ENCODE measurements at regions not wholly inside any gene's neighbourhood (a gene's known extent, or its start where the extent isn't known, plus 50 kb on each side); places are given as distances from the start of the nearest gene placed in this dataset.

- H3K4me3 ChIP-seq (replicated peaks in 1 of 3), result no peak overlapping the region
- 91 to 94% methylated on average over 1 of the region's 1 CpG for WGBS, 2 donors
- no peaks in the 10 kb centered on the region for H3K9me3 ChIP-seq
- intact Hi-C loops (cut with DNase I), result no loop called here
- no peaks in the 10 kb centered on the region for H3K36me3 ChIP-seq
- no peak overlapping the region for H3K27ac ChIP-seq
- H3K4me1 ChIP-seq, result no peaks in the 10 kb centered on the region
- TF ChIP-seq POLR2A (IDR thresholded peaks at IDR 0.05), result no peak
- no peak for TF ChIP-seq CTCF (IDR thresholded peaks at IDR 0.05)
- DNase-seq, result no peak
- no peaks in the 10 kb centered on the region for H3K27me3 ChIP-seq
These were observed 427.2 kb downstream of the PLCL1 start for GRCh38 chr2:198231562-198231961.

- intact Hi-C loops (cut with DNase I), result no loop called here
- H3K9me3 ChIP-seq, result no peaks in the 10 kb centered on the region
These were observed 416.6 kb downstream of the PLCL1 start for GRCh38 chr2:198220763-198221610.

GRCh38 chr2:198219292-198219691 lies 414.9 kb downstream of the PLCL1 start:
- TF ChIP-seq POLR2A (IDR thresholded peaks at IDR 0.05) (no peak), CTCF (IDR thresholded peaks at IDR 0.05) (no peak)
- Histone ChIP-seq H3K4me1 (no peaks in the 10 kb centered on the region), H3K36me3 (no peaks in the 10 kb centered on the region), H3K4me3 (replicated peaks in 1 of 3) (no peak overlapping the region), H3K27ac (no peak overlapping the region), H3K27me3 (no peaks in the 10 kb centered on the region), H3K9me3 (no peaks in the 10 kb centered on the region)
- DNase-seq, result no peak
- 68 to 78% methylated on average over 2 of the region's 2 CpGs for WGBS, 2 donors
- intact Hi-C loops (cut with DNase I), result no loop called here

More at GRCh38 chr2:198220763-198221610, 416.6 kb downstream of the PLCL1 start:
- no peaks in the 10 kb centered on the region for H3K36me3 ChIP-seq
- TF ChIP-seq POLR2A (IDR thresholded peaks at IDR 0.05) (no peak), CTCF (IDR thresholded peaks at IDR 0.05) (no peak)
- no peak overlapping the region for H3K4me3 ChIP-seq (replicated peaks in 1 of 3)
- H3K27ac ChIP-seq, result no peak overlapping the region
- no peak for DNase-seq
- 84 to 94% methylated on average over 4 of the region's 4 CpGs for WGBS, 2 donors
- no peaks in the 10 kb centered on the region for H3K4me1 ChIP-seq
- H3K27me3 ChIP-seq, result no peaks in the 10 kb centered on the region

GRCh38 chr2:198214114-198214596 lies 409.8 kb downstream of the PLCL1 start:
- no peak for TF ChIP-seq CTCF (IDR thresholded peaks at IDR 0.05)
- TF ChIP-seq POLR2A (IDR thresholded peaks at IDR 0.05), result no peak
- DNase-seq, result no peak
- H3K9me3 ChIP-seq, result no peaks in the 10 kb centered on the region
- intact Hi-C loops (cut with DNase I), result no loop called here
- H3K36me3 ChIP-seq, result no peaks in the 10 kb centered on the region
- no peak overlapping the region for H3K27ac ChIP-seq
- WGBS, 2 donors, result 90 to 93% methylated on average over 5 of the region's 5 CpGs
- no peaks in the 10 kb centered on the region for H3K27me3 ChIP-seq
- H3K4me1 ChIP-seq, result no peaks in the 10 kb centered on the region
- no peak overlapping the region for H3K4me3 ChIP-seq (replicated peaks in 1 of 3)

GRCh38 chr2:198213253-198213652 lies 408.9 kb downstream of the PLCL1 start:
- H3K27me3 ChIP-seq, result no peaks in the 10 kb centered on the region
- H3K9me3 ChIP-seq, result no peaks in the 10 kb centered on the region
- H3K4me3 ChIP-seq (replicated peaks in 1 of 3), result no peak overlapping the region
- no peaks in the 10 kb centered on the region for H3K36me3 ChIP-seq
- 43 to 76% methylated on average over 1 of the region's 1 CpG for WGBS, 2 donors
- DNase-seq, result no peak
- no peaks in the 10 kb centered on the region for H3K4me1 ChIP-seq
- no peak overlapping the region for H3K27ac ChIP-seq
- intact Hi-C loops (cut with DNase I), result no loop called here
- TF ChIP-seq POLR2A (IDR thresholded peaks at IDR 0.05) (no peak), CTCF (IDR thresholded peaks at IDR 0.05) (no peak)

Data from thyroid gland (tissue), 4 donors.